GM11168 (cell line): ENCODE measurements at regions not wholly inside any gene's neighbourhood (a gene's known extent, or its start where the extent isn't known, plus 50 kb on each side); places are given as distances from the start of the nearest gene placed in this dataset.
"Not testable (repeated sequence)": the region's sequence is repeated elsewhere in the genome, so short reads cannot be mapped to it uniquely, and the experiment has no call there.

Source experiments
- in situ Hi-C: fragments of 300-500 bp; cut with MboI; formaldehyde crosslinking; loops from one replicate; pipeline ENCODE4 v1.12.0; 2022; ENCODE audit warnings: low sequenced_read_pairs; ENCODE audit not compliant: unreplicated experiment

GRCh38 chr14:105776112-105776511 is 249.7 kb downstream of the TMEM121 start:
- in situ Hi-C loops, result not testable (repeated sequence)

GRCh38 chr14:105776924-105777323 is 250.5 kb downstream of the TMEM121 start:
- in situ Hi-C loops, result no loop called here

- in situ Hi-C loops, result no loop called here
Measured at GRCh38 chr14:105783707-105784106, 257.3 kb downstream of the TMEM121 start.

GRCh38 chr14:105793836-105794235 is 267.5 kb downstream of the TMEM121 start:
- in situ Hi-C loops, result no loop called here

GRCh38 chr14:105797546-105797945 is 271.2 kb downstream of the TMEM121 start:
- in situ Hi-C loops, result no loop called here

GRCh38 chr14:105805701-105806100 is 279.3 kb downstream of the TMEM121 start:
- in situ Hi-C loops, result no loop called here

- in situ Hi-C loops, result no loop called here
Measured at GRCh38 chr14:105806568-105806967, 280.2 kb downstream of the TMEM121 start.

GRCh38 chr14:105817971-105818711 is 291.8 kb downstream of the TMEM121 start:
- in situ Hi-C loops, result no loop called here

GRCh38 chr14:105818712-105819005 is 292.3 kb downstream of the TMEM121 start:
- in situ Hi-C loops, result no loop called here

GRCh38 chr14:105830171-105830570 is 303.8 kb downstream of the TMEM121 start:
- in situ Hi-C loops, result no loop called here

GRCh38 chr14:105836160-105836559 is 309.8 kb downstream of the TMEM121 start:
- in situ Hi-C loops, result no loop called here

- in situ Hi-C loops, result no loop called here
Measured at GRCh38 chr14:105836730-105837129, 310.3 kb downstream of the TMEM121 start.

GRCh38 chr14:105837349-105838063 is 311.1 kb downstream of the TMEM121 start:
- in situ Hi-C loops, result no loop called here

GRCh38 chr14:105838107-105838506 is 311.7 kb downstream of the TMEM121 start:
- in situ Hi-C loops, result no loop called here

- in situ Hi-C loops, result no loop called here
Measured at GRCh38 chr14:105838591-105839424, 312.4 kb downstream of the TMEM121 start.

GRCh38 chr14:105839425-105840265 is 313.3 kb downstream of the TMEM121 start:
- in situ Hi-C loops, result no loop called here

GRCh38 chr14:105840266-105841021 is 314.1 kb downstream of the TMEM121 start:
- in situ Hi-C loops, result no loop called here

GRCh38 chr14:105841022-105842009 is 314.9 kb downstream of the TMEM121 start:
- in situ Hi-C loops, result no loop called here
